Panc1 (cell line): ENCODE measurements at regions not wholly inside any gene's neighbourhood (a gene's known extent, or its start where the extent isn't known, plus 50 kb on each side); places are given as distances from the start of the nearest gene placed in this dataset.

Source experiments
- ATAC-seq: fragments of 200-7000 bp; cut with Tn5 transposase; 2 replicates; pipeline ENCODE4 v1.9.1; 2020; ENCODE audit warnings: mild to moderate bottlenecking, moderate library complexity
- BruUV-seq: library from RNA; stranded (reverse); fragments of 400-500 nt; replicated peaks from 2 replicates; lab custom pipeline; 2021; lab: Mats Ljungman, UMichigan
- CTCF ChIA-PET: fragments of 300-600 bp; sonication (Branson Sonifier 250); formaldehyde crosslinking; loops from one replicate; lab custom pipeline; 2022; ENCODE audit warnings: antibody characterized with exemption; lab: Charles Lee
- POLR2A ChIA-PET: fragments of 300-600 bp; sonication (Branson Sonifier 250); formaldehyde crosslinking; loops from one replicate; lab custom pipeline; 2022; ENCODE audit warnings: antibody characterized with exemption; lab: Charles Lee
- DNase-seq: peaks from one replicate; pipeline ENCODE4 v3.0.0-alpha.2; 2010; ENCODE audit warnings: low read depth, low spot score
- H3K27ac ChIP-seq: 2 replicates; pipeline ENCODE4 v1.5.1; 2011; ENCODE audit warnings: mild to moderate bottlenecking, low read length, inconsistent platforms
- H3K27me3 ChIP-seq: fragments of 200-500 bp; sonication (Bioruptor generic); 2 replicates; pipeline ENCODE4 v1.6.0; 2014; ENCODE audit warnings: low read length, inconsistent platforms; ENCODE audit not compliant: control insufficient read depth, insufficient read depth
- H3K36me3 ChIP-seq: fragments of 200-500 bp; sonication (Bioruptor generic); 2 replicates; pipeline ENCODE4 v1.5.1; 2014; ENCODE audit warnings: inconsistent platforms, mild to moderate bottlenecking, low read length, moderate library complexity; ENCODE audit not compliant: control insufficient read depth, insufficient read depth
- H3K4me1 ChIP-seq: 2 replicates; pipeline ENCODE4 v1.5.1; 2011; ENCODE audit warnings: inconsistent platforms, mild to moderate bottlenecking, low read length, moderate library complexity; ENCODE audit not compliant: control insufficient read depth, insufficient read depth
- H3K4me3 ChIP-seq, 2 experiments: 2 replicates each; pipeline ENCODE4 v1.5.1; 2011 to 2012; ENCODE audit warnings: low read depth in 2 of 2, low read length in 2 of 2, mild to moderate bottlenecking in 2 of 2, inconsistent platforms in 1 of 2, moderate library complexity in 1 of 2
- H3K9me3 ChIP-seq: fragments of 200-500 bp; sonication (Bioruptor generic); 2 replicates; pipeline ENCODE4 v1.5.1; 2014; ENCODE audit warnings: low read depth, mild to moderate bottlenecking, inconsistent platforms, low read length, moderate library complexity; ENCODE audit not compliant: control insufficient read depth, insufficient read depth
- POLR2AphosphoS5 ChIP-seq: IDR thresholded peaks from 2 replicates; pipeline ENCODE4 v1.6.1; 2012; ENCODE audit warnings: mild to moderate bottlenecking, low read depth, low read length, moderate library complexity
- REST ChIP-seq, 2 experiments: IDR thresholded peaks; 2 replicates each; pipeline ENCODE4 v1.6.1; 2011 to 2012; ENCODE audit warnings: low read depth in 2 of 2, control low read depth in 1 of 2, low read length in 1 of 2, mild to moderate bottlenecking in 1 of 2, moderate library complexity in 1 of 2; ENCODE audit not compliant: insufficient read depth in 1 of 2
- SIN3A ChIP-seq: IDR thresholded peaks from 2 replicates; pipeline ENCODE4 v1.6.1; 2012; ENCODE audit warnings: low read depth, mild to moderate bottlenecking, low read length, moderate library complexity, borderline replicate concordance; ENCODE audit not compliant: insufficient read depth
- TCF7L2 ChIP-seq: IDR thresholded peaks from 2 replicates; pipeline ENCODE4 v1.6.1; 2011; ENCODE audit warnings: mild to moderate bottlenecking, low read depth, low read length, inconsistent platforms
- in situ Hi-C: cut with HindIII; loops from 2 replicates; pipeline ENCODE4 v1.10.0; 2016; ENCODE audit warnings: low sequenced_read_pairs, low pct_unique_long_range_greater_than_20kb
- intact Hi-C: fragments of 100-400 bp; cut with micrococcal nuclease; formaldehyde crosslinking; loops from one replicate; pipeline ENCODE4 v1.10.0; 2022; ENCODE audit not compliant: unreplicated experiment
- TF ChIP-seq, protein P1 (sequence below): fragments of 450-650 bp; IDR thresholded peaks from 2 replicates; pipeline ENCODE4 v1.5.1; 2017; ENCODE audit warnings: mild to moderate bottlenecking

- BruUV-seq, result no TSS peak
- no peaks in the 10 kb centered on the region for H3K36me3 ChIP-seq
- ChIA-PET CTCF (no interaction called here), POLR2A (no interaction called here)
- no peak overlapping the region for H3K4me3 ChIP-seq
- no peak overlapping the region for H3K27ac ChIP-seq
- H3K4me1 ChIP-seq, result no peaks in the 10 kb centered on the region
- no peak for ATAC-seq
- no peaks in the 10 kb centered on the region for H3K27me3 ChIP-seq
- TF ChIP-seq, protein P1, sequence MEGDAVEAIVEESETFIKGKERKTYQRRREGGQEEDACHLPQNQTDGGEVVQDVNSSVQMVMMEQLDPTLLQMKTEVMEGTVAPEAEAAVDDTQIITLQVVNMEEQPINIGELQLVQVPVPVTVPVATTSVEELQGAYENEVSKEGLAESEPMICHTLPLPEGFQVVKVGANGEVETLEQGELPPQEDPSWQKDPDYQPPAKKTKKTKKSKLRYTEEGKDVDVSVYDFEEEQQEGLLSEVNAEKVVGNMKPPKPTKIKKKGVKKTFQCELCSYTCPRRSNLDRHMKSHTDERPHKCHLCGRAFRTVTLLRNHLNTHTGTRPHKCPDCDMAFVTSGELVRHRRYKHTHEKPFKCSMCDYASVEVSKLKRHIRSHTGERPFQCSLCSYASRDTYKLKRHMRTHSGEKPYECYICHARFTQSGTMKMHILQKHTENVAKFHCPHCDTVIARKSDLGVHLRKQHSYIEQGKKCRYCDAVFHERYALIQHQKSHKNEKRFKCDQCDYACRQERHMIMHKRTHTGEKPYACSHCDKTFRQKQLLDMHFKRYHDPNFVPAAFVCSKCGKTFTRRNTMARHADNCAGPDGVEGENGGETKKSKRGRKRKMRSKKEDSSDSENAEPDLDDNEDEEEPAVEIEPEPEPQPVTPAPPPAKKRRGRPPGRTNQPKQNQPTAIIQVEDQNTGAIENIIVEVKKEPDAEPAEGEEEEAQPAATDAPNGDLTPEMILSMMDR, result no peak
- no peak for TF ChIP-seq TCF7L2
- TF ChIP-seq POLR2AphosphoS5, result no peak
- TF ChIP-seq SIN3A, result no peak
- no peak for TF ChIP-seq REST (IDR thresholded peaks at IDR 0.05; ENCODE audit: insufficient read depth in 1 of 2, low read depth in 2 of 2, low read length in 1 of 2)
- no peak for DNase-seq
- in situ Hi-C loops (no loop called here), intact Hi-C loops (no loop called here)
- H3K9me3 ChIP-seq, result no peaks in the 10 kb centered on the region
Observed at GRCh38 chr15:95346721-95347475, 983.6 kb upstream of the NR2F2 start.

GRCh38 chr15:95347837-95348236 is 982.7 kb upstream of the NR2F2 start:
- CTCF ChIA-PET, result no interaction called here
- intact Hi-C loops (no loop called here), in situ Hi-C loops (no loop called here)
- BruUV-seq, result no TSS peak
- H3K27ac ChIP-seq, result no peak overlapping the region
- no peaks in the 10 kb centered on the region for H3K36me3 ChIP-seq
- no peak overlapping the region for H3K4me3 ChIP-seq
- DNase-seq (no peak), ATAC-seq (no peak)
- no peak for TF ChIP-seq TCF7L2
- TF ChIP-seq POLR2AphosphoS5, result no peak
- no peak for TF ChIP-seq SIN3A
- TF ChIP-seq REST (IDR thresholded peaks at IDR 0.05; ENCODE audit: insufficient read depth in 1 of 2, low read depth in 2 of 2, low read length in 1 of 2), result no peak
- TF ChIP-seq, protein P1, result no peak
- no peaks in the 10 kb centered on the region for H3K27me3 ChIP-seq
- no peaks in the 10 kb centered on the region for H3K9me3 ChIP-seq
- POLR2A ChIA-PET, result no interaction called here
- no peaks in the 10 kb centered on the region for H3K4me1 ChIP-seq
